Hippocampal formation (tissue), 2 donors: ENCODE measurements at regions not wholly inside any gene's neighbourhood (a gene's known extent, or its start where the extent isn't known, plus 50 kb on each side); places are given as distances from the start of the nearest gene placed in this dataset.

ENCODE experiments used
- DNase-seq, 2 donors: peaks; one replicate each; lab custom pipeline; 2025; lab: John Stamatoyannopoulos, UW

DNA sequence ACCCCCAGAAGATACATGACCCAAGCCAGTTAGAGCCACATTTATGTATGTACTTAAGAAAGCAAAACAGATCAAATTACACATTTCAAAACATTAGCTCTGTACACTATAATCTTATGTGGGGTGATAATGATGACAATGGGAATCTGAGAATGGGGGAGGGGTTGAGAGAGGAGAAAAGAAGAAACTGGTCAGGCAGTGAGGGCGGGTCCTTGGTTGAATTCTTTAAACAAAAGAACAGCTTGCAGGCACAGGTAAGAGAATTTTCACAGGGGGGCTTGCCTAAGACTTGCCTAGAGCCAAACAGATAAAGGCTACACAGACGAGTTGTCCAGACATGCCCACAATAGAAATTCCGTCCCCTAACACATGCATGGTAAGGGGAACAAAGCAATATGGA lies 76.8 kb upstream of the PTER start:
- no peak for DNase-seq

GRCh38 chr10:16360425-16360824 lies 76.4 kb upstream of the PTER start:
- no peak for DNase-seq

GRCh38 chr10:16361086-16361485 lies 75.7 kb upstream of the PTER start:
- DNase-seq: no peak

GRCh38 chr10:16363741-16364140 lies 73.1 kb upstream of the PTER start:
- DNase-seq: no peak

- no peak for DNase-seq
Observed at GRCh38 chr10:16367621-16368292, 69.1 kb upstream of the PTER start.

- DNase-seq: no peak
Observed at GRCh38 chr10:16381083-16381482, 55.7 kb upstream of the PTER start.

GRCh38 chr10:16384021-16384420 lies 52.8 kb upstream of the PTER start:
- peak in 1 of 2 donors; percentile 1 for DNase-seq

- no peak for DNase-seq
Observed at GRCh38 chr10:16386855-16387254, 50.0 kb upstream of the PTER start.
